H1 (cell line): ENCODE measurements at regions not wholly inside any gene's neighbourhood (a gene's known extent, or its start where the extent isn't known, plus 50 kb on each side); places are given as distances from the start of the nearest gene placed in this dataset.

Experiments used
- CTCF ChIA-PET: fragments of 300-600 bp; sonication (Branson Sonifier 250); formaldehyde crosslinking; loops from one replicate; lab custom pipeline; 2021; ENCODE audit not compliant: partially characterized antibody; lab: Charles Lee
- POLR2A ChIA-PET: fragments of 300-600 bp; sonication (Branson Sonifier 250); formaldehyde crosslinking; loops from one replicate; lab custom pipeline; 2021; ENCODE audit warnings: inconsistent platforms; ENCODE audit not compliant: partially characterized antibody; lab: Charles Lee
- DNase-seq, 2 experiments: peaks; one replicate each; pipeline versions ENCODE4 v3.0.0 to v3.0.0-alpha.2; 2010 to 2022; ENCODE audit warnings: low spot score in 2 of 2, low read depth in 1 of 2, mixed read lengths in 1 of 2
- FAIRE-seq: peaks from 2 replicates; lab custom pipeline; 2011; peaks lifted over from hg19 to GRCh38; lab: Jason Lieb, UNC
- H2AFZ ChIP-seq: 2 replicates; pipeline ENCODE4 v1.8.1; 2012; ENCODE audit warnings: low read length, inconsistent platforms
- H2AK5ac ChIP-seq: 2 replicates; pipeline ENCODE4 v1.6.1; 2013; ENCODE audit warnings: low read depth, low read length
- H2BK120ac ChIP-seq: replicated peaks from 2 replicates; pipeline ENCODE3; 2013; ENCODE audit warnings: low read depth, low read length, inconsistent platforms
- H2BK12ac ChIP-seq: 2 replicates; pipeline ENCODE4 v1.6.1; 2013; ENCODE audit warnings: low read depth, low read length
- H2BK15ac ChIP-seq: 2 replicates; pipeline ENCODE4 v1.6.1; 2013; ENCODE audit warnings: low read length
- H2BK20ac ChIP-seq: 2 replicates; pipeline ENCODE4 v1.6.1; 2013; ENCODE audit warnings: low read length
- H2BK5ac ChIP-seq: 2 replicates; pipeline ENCODE4 v1.6.1; 2013; ENCODE audit warnings: low read depth, low read length
- H3K14ac ChIP-seq: 2 replicates; pipeline ENCODE4 v1.6.1; 2013; ENCODE audit warnings: inconsistent platforms; ENCODE audit not compliant: insufficient read length
- H3K18ac ChIP-seq: 2 replicates; pipeline ENCODE4 v1.6.1; 2013; ENCODE audit warnings: low read length; ENCODE audit errors: extremely low read depth
- H3K23ac ChIP-seq: 2 replicates; pipeline ENCODE4 v1.6.1; 2013; ENCODE audit warnings: inconsistent platforms; ENCODE audit not compliant: insufficient read length
- H3K23me2 ChIP-seq: 2 replicates; pipeline ENCODE4 v1.6.1; 2013; ENCODE audit warnings: low read depth, low read length
- H3K27ac ChIP-seq: 2 replicates; pipeline ENCODE4 v1.6.1; 2011; ENCODE audit warnings: low read depth, low read length, inconsistent platforms
- H3K27me3 ChIP-seq, 4 experiments: replicated peaks in 1 of 4; 1 replicate in 1 of 4; 2 replicates in 3 of 4; pipeline versions ENCODE4 v1.6.1 to v1.8.1; 2011 to 2013; ENCODE audit warnings: low read length in 3 of 4, mild to moderate bottlenecking in 3 of 4, inconsistent platforms in 2 of 4, mixed read lengths in 2 of 4, moderate library complexity in 1 of 4; ENCODE audit not compliant: control insufficient read depth in 3 of 4, insufficient read depth in 3 of 4; ENCODE audit errors: extremely low read depth in 1 of 4
- H3K36me3 ChIP-seq, 4 experiments: 2 replicates each; pipeline versions ENCODE4 v1.6.1 to v1.8.1; 2011 to 2013; ENCODE audit warnings: mild to moderate bottlenecking in 4 of 4, low read length in 3 of 4, moderate library complexity in 2 of 4, control low read depth in 1 of 4, inconsistent platforms in 1 of 4; ENCODE audit not compliant: insufficient read depth in 4 of 4, control insufficient read depth in 2 of 4
- H3K4ac ChIP-seq: replicated peaks from 2 replicates; pipeline ENCODE3; 2013; ENCODE audit warnings: low read length, low read depth, mixed read lengths, inconsistent platforms; ENCODE audit not compliant: insufficient read length
- H3K4me1 ChIP-seq, 4 experiments: replicated peaks in 1 of 4; 1 replicate in 1 of 4; 2 replicates in 3 of 4; pipeline versions ENCODE4 v1.6.1 to v1.8.1; 2011 to 2013; ENCODE audit warnings: low read length in 3 of 4, inconsistent platforms in 2 of 4, mixed read lengths in 1 of 4; ENCODE audit not compliant: insufficient read depth in 4 of 4, control insufficient read depth in 3 of 4
- H3K4me2 ChIP-seq, 2 experiments: 2 replicates each; pipeline versions ENCODE4 v1.6.1 to v1.8.1; 2011 to 2013; ENCODE audit warnings: low read depth in 2 of 2, low read length in 2 of 2, control low read depth in 1 of 2, inconsistent platforms in 1 of 2, mild to moderate bottlenecking in 1 of 2; ENCODE audit not compliant: insufficient read depth in 1 of 2
- H3K4me3 ChIP-seq, 4 experiments: fragments of 200-600, 300-600 bp in 1 of 4; sonication (generic), shearing (Covaris generic), sonication (Bioruptor Twin) in 1 of 4; 2 replicates each; pipeline versions ENCODE4 v1.5.1 to v1.8.1; 2011 to 2016; ENCODE audit warnings: low read length in 4 of 4, low read depth in 3 of 4, control low read depth in 2 of 4, inconsistent platforms in 2 of 4, mild to moderate bottlenecking in 2 of 4, mixed read lengths in 1 of 4, moderate library complexity in 1 of 4; ENCODE audit not compliant: insufficient read depth in 2 of 4; ENCODE audit errors: extremely low read depth in 1 of 4
- H3K56ac ChIP-seq: replicated peaks from 2 replicates; pipeline ENCODE3; 2013; ENCODE audit warnings: low read depth, mild to moderate bottlenecking, mixed read lengths, low read length, inconsistent platforms; ENCODE audit not compliant: insufficient read length
- H3K79me1 ChIP-seq: 2 replicates; pipeline ENCODE4 v1.6.1; 2013; ENCODE audit warnings: low read depth, low read length, control low read depth
- H3K79me2 ChIP-seq, 2 experiments: 2 replicates each; pipeline versions ENCODE4 v1.6.1 to v1.8.1; 2012 to 2013; ENCODE audit warnings: low read length in 2 of 2, mild to moderate bottlenecking in 2 of 2, inconsistent platforms in 1 of 2; ENCODE audit not compliant: insufficient read depth in 2 of 2, control insufficient read depth in 1 of 2
- H3K9ac ChIP-seq, 4 experiments: replicated peaks in 1 of 4; 1 replicate in 1 of 4; 2 replicates in 3 of 4; pipeline versions ENCODE4 v1.6.1 to v1.8.1; 2011 to 2013; ENCODE audit warnings: low read depth in 3 of 4, low read length in 3 of 4, control low read depth in 2 of 4, mild to moderate bottlenecking in 2 of 4, moderate library complexity in 2 of 4, inconsistent platforms in 1 of 4; ENCODE audit errors: extremely low read depth in 1 of 4
- H3K9me3 ChIP-seq, 2 experiments: 2 replicates each; pipeline versions ENCODE4 v1.6.1 to v1.8.1; 2012 to 2013; ENCODE audit warnings: mild to moderate bottlenecking in 2 of 2, moderate library complexity in 2 of 2, control low read depth in 1 of 2, inconsistent platforms in 1 of 2, low read depth in 1 of 2, low read length in 1 of 2, mixed read lengths in 1 of 2; ENCODE audit not compliant: insufficient read depth in 2 of 2
- H4K20me1 ChIP-seq, 2 experiments: replicated peaks in 1 of 2; 2 replicates each; pipeline versions ENCODE3 to v1.8.1; 2011 to 2013; ENCODE audit warnings: inconsistent platforms in 2 of 2, low read length in 2 of 2, mild to moderate bottlenecking in 1 of 2; ENCODE audit not compliant: insufficient read depth in 2 of 2, control insufficient read depth in 1 of 2
- H4K5ac ChIP-seq: 2 replicates; pipeline ENCODE4 v1.6.1; 2013; ENCODE audit warnings: low read length, low read depth, mixed read lengths, inconsistent platforms; ENCODE audit not compliant: insufficient read length
- H4K8ac ChIP-seq: 2 replicates; pipeline ENCODE4 v1.8.0; 2013; ENCODE audit warnings: mild to moderate bottlenecking, moderate library complexity, low read length, inconsistent platforms; ENCODE audit not compliant: insufficient read depth; ENCODE audit errors: extremely low read depth
- H4K91ac ChIP-seq: replicated peaks from 2 replicates; pipeline ENCODE3; 2013; ENCODE audit warnings: low read length, mixed read lengths, inconsistent platforms; ENCODE audit not compliant: insufficient read length
- CHD1 ChIP-seq: IDR thresholded peaks from 2 replicates; pipeline ENCODE4 v1.6.1; 2012; ENCODE audit warnings: low read depth, low read length, improper control_type of control experiment
- CHD2 ChIP-seq: IDR thresholded peaks from 2 replicates; pipeline ENCODE4 v1.6.1; 2012; ENCODE audit warnings: low read length, improper control_type of control experiment
- CTBP2 ChIP-seq: IDR thresholded peaks from 2 replicates; pipeline ENCODE4 v1.7.0; 2011; ENCODE audit warnings: borderline replicate concordance, mild to moderate bottlenecking, moderate library complexity, mixed read lengths, low read length; ENCODE audit not compliant: insufficient read depth, insufficient read length
- EGR1 ChIP-seq: IDR thresholded peaks from 2 replicates; pipeline ENCODE4 v1.6.1; 2011; ENCODE audit warnings: low read depth, low read length, borderline replicate concordance
- JUND ChIP-seq: IDR thresholded peaks from 2 replicates; pipeline ENCODE4 v1.6.1; 2011; ENCODE audit warnings: mild to moderate bottlenecking, improper control_type of control experiment, low read length
- RFX5 ChIP-seq: IDR thresholded peaks from 2 replicates; pipeline ENCODE4 v1.6.1; 2011; ENCODE audit warnings: low read depth, low read length, improper control_type of control experiment, borderline replicate concordance
- SP1 ChIP-seq: IDR thresholded peaks from 2 replicates; pipeline ENCODE4 v1.6.1; 2011; ENCODE audit warnings: low read depth, low read length
- WGBS, 2 experiments: shearing (Covaris generic) in 1 of 2; methylation state at CpG; one replicate each; pipeline versions ENCODE4 v1.1.6 to v1.1.7; 2013 to 2015; ENCODE audit warnings: low lambda C conversion rate in 2 of 2, mixed read lengths in 2 of 2, inconsistent platforms in 1 of 2, low coverage in 1 of 2, missing lambda C conversion rate in 1 of 2; ENCODE audit not compliant: insufficient replicate concordance in 2 of 2, insufficient coverage in 1 of 2, insufficient read length in 1 of 2; ENCODE audit errors: extremely low coverage in 1 of 2, missing lambda C conversion rate in 1 of 2; 5-methylcytosine and 5-hydroxymethylcytosine counted together
- TF ChIP-seq, protein P1 (sequence below): IDR thresholded peaks from 2 replicates; pipeline ENCODE4 v1.6.1; 2012; ENCODE audit warnings: inconsistent platforms

- Histone ChIP-seq H3K9ac (no peak overlapping the region), H4K20me1 (no peaks in the 10 kb centered on the region), H2AFZ (no peak overlapping the region), H3K14ac (no peak overlapping the region), H3K79me1 (no peaks in the 10 kb centered on the region), H3K4me3 (no peak overlapping the region), H3K23ac (no peak overlapping the region), H3K4ac (no peak overlapping the region), H3K27me3 (no peaks in the 10 kb centered on the region), H4K8ac (no peak overlapping the region), H3K79me2 (no peaks in the 10 kb centered on the region), H2BK120ac (no peak overlapping the region), H2BK12ac (no peak overlapping the region), H3K4me1 (peaks cover 0 to 3% (median under 1%) of the 10 kb centered on the region in 4 experiments; a peak in 1 of 7 replicates), H2BK15ac (no peak overlapping the region), H4K91ac (no peak overlapping the region), H3K9me3 (no peaks in the 10 kb centered on the region), H2AK5ac (no peak overlapping the region), H3K56ac (no peak overlapping the region), H3K18ac (no peak overlapping the region), H3K4me2 (no peak overlapping the region), H3K27ac (no peak overlapping the region), H2BK20ac (no peak overlapping the region), H3K36me3 (no peaks in the 10 kb centered on the region; a peak in 1 of 8 replicates), H4K5ac (no peak overlapping the region), H2BK5ac (no peak overlapping the region), H3K23me2 (no peaks in the 10 kb centered on the region; the same call in 1 of the 2 replicates)
- CTCF ChIA-PET = interaction anchor here (1.0 kb wide), 1 partner anchor 34 kb away, joined by 4 read pairs; no protein-coding TSS in a partner anchor
- TF ChIP-seq EGR1 = no peak
- TF ChIP-seq, protein P1, sequence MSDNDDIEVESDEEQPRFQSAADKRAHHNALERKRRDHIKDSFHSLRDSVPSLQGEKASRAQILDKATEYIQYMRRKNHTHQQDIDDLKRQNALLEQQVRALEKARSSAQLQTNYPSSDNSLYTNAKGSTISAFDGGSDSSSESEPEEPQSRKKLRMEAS = no peak
- no peak for TF ChIP-seq CTBP2
- no peak for TF ChIP-seq RFX5
- TF ChIP-seq CHD1 = no peak
- no peak for TF ChIP-seq JUND
- no peak for TF ChIP-seq SP1
- TF ChIP-seq CHD2 = no peak
- WGBS, 2 experiments = 94% methylated on average over 1 of the region's 1 CpG; no CpG with 5 or more reads in 1 of the 2 experiments
- POLR2A ChIA-PET = interaction anchor here (1.8 to 2.4 kb wide), 2 partner anchors 9 to 11 kb away, joined by 3 to 6 read pairs; no protein-coding TSS in a partner anchor
- DNase-seq (no peak), FAIRE-seq (no peak)
These were observed 292.0 kb downstream of the TBL1XR1 start for GRCh38 chr3:176905331-176905730.
